ENCODE measurements at regions not wholly inside any gene's neighbourhood (a gene's known extent, or its start where the extent isn't known, plus 50 kb on each side); places are given as distances from the start of the nearest gene placed in this dataset.

- TF ChIP-seq, protein P1, sequence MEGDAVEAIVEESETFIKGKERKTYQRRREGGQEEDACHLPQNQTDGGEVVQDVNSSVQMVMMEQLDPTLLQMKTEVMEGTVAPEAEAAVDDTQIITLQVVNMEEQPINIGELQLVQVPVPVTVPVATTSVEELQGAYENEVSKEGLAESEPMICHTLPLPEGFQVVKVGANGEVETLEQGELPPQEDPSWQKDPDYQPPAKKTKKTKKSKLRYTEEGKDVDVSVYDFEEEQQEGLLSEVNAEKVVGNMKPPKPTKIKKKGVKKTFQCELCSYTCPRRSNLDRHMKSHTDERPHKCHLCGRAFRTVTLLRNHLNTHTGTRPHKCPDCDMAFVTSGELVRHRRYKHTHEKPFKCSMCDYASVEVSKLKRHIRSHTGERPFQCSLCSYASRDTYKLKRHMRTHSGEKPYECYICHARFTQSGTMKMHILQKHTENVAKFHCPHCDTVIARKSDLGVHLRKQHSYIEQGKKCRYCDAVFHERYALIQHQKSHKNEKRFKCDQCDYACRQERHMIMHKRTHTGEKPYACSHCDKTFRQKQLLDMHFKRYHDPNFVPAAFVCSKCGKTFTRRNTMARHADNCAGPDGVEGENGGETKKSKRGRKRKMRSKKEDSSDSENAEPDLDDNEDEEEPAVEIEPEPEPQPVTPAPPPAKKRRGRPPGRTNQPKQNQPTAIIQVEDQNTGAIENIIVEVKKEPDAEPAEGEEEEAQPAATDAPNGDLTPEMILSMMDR (IDR thresholded peaks at IDR 0.05) = no peak
- TF ChIP-seq POLR2A (IDR thresholded peaks at IDR 0.05) (no peak), POLR2AphosphoS5 (IDR thresholded peaks at IDR 0.05) (no peak)
- DNase-seq (ENCODE audit: low spot score in 2 of 2) = no peak
- intact Hi-C loops (cut with DNase I; ENCODE audit: low total_unique reads) = no loop called here
These were observed 402.6 kb upstream of the ANKRD30A start for GRCh38 chr10:36722777-36723176.

GRCh38 chr10:36721871-36722270, 403.5 kb upstream of the ANKRD30A start:
- Histone ChIP-seq H3K4me3 (no peak overlapping the region), H3K4me1 (no peaks in the 10 kb centered on the region), H3K9me3 (no peaks in the 10 kb centered on the region), H3K27ac (no peak overlapping the region), H3K27me3 (no peaks in the 10 kb centered on the region), H3K36me3 (no peaks in the 10 kb centered on the region)
- intact Hi-C loops (cut with DNase I; ENCODE audit: low total_unique reads) = no loop called here
- TF ChIP-seq POLR2AphosphoS5 (IDR thresholded peaks at IDR 0.05) = no peak
- TF ChIP-seq POLR2A (IDR thresholded peaks at IDR 0.05) = no peak
- TF ChIP-seq, protein P1 (IDR thresholded peaks at IDR 0.05) = no peak
- DNase-seq (ENCODE audit: low spot score in 2 of 2) = no peak

More at GRCh38 chr10:36722777-36723176, 402.6 kb upstream of the ANKRD30A start:
- Histone ChIP-seq H3K4me1 (no peaks in the 10 kb centered on the region), H3K36me3 (no peaks in the 10 kb centered on the region), H3K9me3 (no peaks in the 10 kb centered on the region), H3K27ac (no peak overlapping the region), H3K27me3 (no peaks in the 10 kb centered on the region), H3K4me3 (no peak overlapping the region)

- Histone ChIP-seq H3K4me1 (no peaks in the 10 kb centered on the region), H3K27ac (no peak overlapping the region), H3K36me3 (no peaks in the 10 kb centered on the region), H3K4me3 (no peak overlapping the region), H3K9me3 (no peaks in the 10 kb centered on the region), H3K27me3 (no peaks in the 10 kb centered on the region)
- no peak for DNase-seq (ENCODE audit: low spot score in 2 of 2)
- intact Hi-C loops (cut with DNase I; ENCODE audit: low total_unique reads) = no loop called here
- TF ChIP-seq POLR2AphosphoS5 (IDR thresholded peaks at IDR 0.05) (no peak), POLR2A (IDR thresholded peaks at IDR 0.05) (no peak)
- TF ChIP-seq, protein P1 (IDR thresholded peaks at IDR 0.05) = no peak
These were observed 404.5 kb upstream of the ANKRD30A start for GRCh38 chr10:36720895-36721294.

DNA sequence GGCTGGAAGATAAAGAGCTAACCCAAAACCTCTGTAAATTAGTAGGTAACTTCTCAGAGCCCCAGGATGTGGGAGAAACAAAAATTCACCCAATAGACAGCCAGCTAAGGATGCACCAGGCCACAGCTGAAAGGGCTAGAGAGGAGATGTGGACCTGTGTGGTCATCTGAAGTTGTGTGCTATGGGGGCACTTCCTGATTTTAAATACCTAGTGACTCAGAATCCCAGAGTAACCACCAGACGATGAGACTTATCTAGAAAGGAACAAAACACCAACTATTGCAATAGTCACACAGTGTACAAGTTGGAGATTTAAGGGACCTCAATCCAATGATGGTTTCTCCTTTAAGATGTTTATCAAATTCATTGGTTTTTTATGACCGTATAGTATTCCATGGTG, 408.3 kb upstream of the ANKRD30A start:
- Histone ChIP-seq H3K4me3 (no peak overlapping the region), H3K9me3 (no peaks in the 10 kb centered on the region), H3K27ac (no peak overlapping the region), H3K27me3 (no peaks in the 10 kb centered on the region), H3K36me3 (no peaks in the 10 kb centered on the region), H3K4me1 (no peaks in the 10 kb centered on the region)
- intact Hi-C loops (cut with DNase I; ENCODE audit: low total_unique reads) = no loop called here
- DNase-seq (ENCODE audit: low spot score in 2 of 2) = no peak
- TF ChIP-seq POLR2A (IDR thresholded peaks at IDR 0.05) = no peak
- TF ChIP-seq, protein P1 (IDR thresholded peaks at IDR 0.05) = no peak
- no peak for TF ChIP-seq POLR2AphosphoS5 (IDR thresholded peaks at IDR 0.05)

- Histone ChIP-seq H3K36me3 (no peaks in the 10 kb centered on the region), H3K4me3 (no peak overlapping the region), H3K9me3 (no peaks in the 10 kb centered on the region), H3K27me3 (no peaks in the 10 kb centered on the region), H3K4me1 (no peaks in the 10 kb centered on the region), H3K27ac (no peak overlapping the region)
- intact Hi-C loops (cut with DNase I; ENCODE audit: low total_unique reads) = no loop called here
- no peak for TF ChIP-seq POLR2A (IDR thresholded peaks at IDR 0.05)
- TF ChIP-seq, protein P1 (IDR thresholded peaks at IDR 0.05) = no peak
- DNase-seq (ENCODE audit: low spot score in 2 of 2) = no peak
These were observed 409.1 kb upstream of the ANKRD30A start for GRCh38 chr10:36716291-36716690.
